BJ (cell line): ENCODE measurements at regions not wholly inside any gene's neighbourhood (a gene's known extent, or its start where the extent isn't known, plus 50 kb on each side); places are given as distances from the start of the nearest gene placed in this dataset.

Experiments
- CTCF ChIA-PET: fragments of 350-600 bp; formaldehyde crosslinking; extraction: SDS; loops from one replicate; lab custom pipeline; 2021; ENCODE audit warnings: antibody characterized with exemption, inconsistent platforms; lab: Yijun Ruan, JAX
- POLR2A ChIA-PET: fragments of 300-600 bp; sonication (Branson Sonifier 250); formaldehyde crosslinking; extraction: SDS; loops from one replicate; lab custom pipeline; 2021; ENCODE audit warnings: antibody characterized with exemption; lab: Charles Lee
- DNase-seq: peaks from one replicate; pipeline ENCODE4 v3.0.0-alpha.2; 2011; ENCODE audit warnings: low read depth
- H3K27me3 ChIP-seq: 2 replicates; pipeline ENCODE4 v1.6.0; 2011; ENCODE audit warnings: low read length; ENCODE audit not compliant: control insufficient read depth, insufficient read depth
- H3K36me3 ChIP-seq: 2 replicates; pipeline ENCODE4 v1.5.1; 2011; ENCODE audit warnings: low read length; ENCODE audit not compliant: control insufficient read depth, insufficient read depth
- H3K4me3 ChIP-seq: 2 replicates; pipeline ENCODE4 v1.5.1; 2011; ENCODE audit warnings: low read depth, mild to moderate bottlenecking, control low read depth, low read length
- TF ChIP-seq, protein P1 (sequence below): IDR thresholded peaks from 2 replicates; pipeline ENCODE4 v1.5.1; 2011; ENCODE audit warnings: low read depth, mild to moderate bottlenecking, control low read depth, inconsistent platforms, low read length, moderate library complexity; ENCODE audit not compliant: insufficient read depth

DNA sequence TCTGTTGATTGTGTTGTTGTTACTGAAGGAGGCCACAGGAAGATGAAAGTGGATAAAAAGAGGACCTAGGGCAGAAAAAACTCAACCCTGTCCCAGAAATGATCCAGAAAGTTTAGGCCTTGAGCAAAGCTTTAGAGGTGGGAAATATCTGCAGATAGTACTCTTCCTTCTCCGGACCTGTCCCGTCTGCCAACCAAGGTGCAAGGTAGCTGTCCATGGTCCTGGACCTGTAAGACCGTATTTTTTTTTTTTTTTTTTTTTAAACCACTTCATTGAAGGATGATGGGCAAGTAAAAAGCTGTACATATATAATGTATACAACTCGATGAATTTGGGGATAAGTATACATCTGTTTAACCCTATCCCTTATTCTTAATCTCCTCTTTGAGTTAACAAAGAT lies 225.9 kb downstream of the OLFM4 start:
- no peak for DNase-seq
- no peaks in the 10 kb centered on the region for H3K27me3 ChIP-seq
- ChIA-PET POLR2A (no interaction called here), CTCF (interaction anchor here (0.8 kb wide), 1 partner anchor 10 kb away, joined by 3 read pairs; no protein-coding TSS in a partner anchor)
- TF ChIP-seq, protein P1, sequence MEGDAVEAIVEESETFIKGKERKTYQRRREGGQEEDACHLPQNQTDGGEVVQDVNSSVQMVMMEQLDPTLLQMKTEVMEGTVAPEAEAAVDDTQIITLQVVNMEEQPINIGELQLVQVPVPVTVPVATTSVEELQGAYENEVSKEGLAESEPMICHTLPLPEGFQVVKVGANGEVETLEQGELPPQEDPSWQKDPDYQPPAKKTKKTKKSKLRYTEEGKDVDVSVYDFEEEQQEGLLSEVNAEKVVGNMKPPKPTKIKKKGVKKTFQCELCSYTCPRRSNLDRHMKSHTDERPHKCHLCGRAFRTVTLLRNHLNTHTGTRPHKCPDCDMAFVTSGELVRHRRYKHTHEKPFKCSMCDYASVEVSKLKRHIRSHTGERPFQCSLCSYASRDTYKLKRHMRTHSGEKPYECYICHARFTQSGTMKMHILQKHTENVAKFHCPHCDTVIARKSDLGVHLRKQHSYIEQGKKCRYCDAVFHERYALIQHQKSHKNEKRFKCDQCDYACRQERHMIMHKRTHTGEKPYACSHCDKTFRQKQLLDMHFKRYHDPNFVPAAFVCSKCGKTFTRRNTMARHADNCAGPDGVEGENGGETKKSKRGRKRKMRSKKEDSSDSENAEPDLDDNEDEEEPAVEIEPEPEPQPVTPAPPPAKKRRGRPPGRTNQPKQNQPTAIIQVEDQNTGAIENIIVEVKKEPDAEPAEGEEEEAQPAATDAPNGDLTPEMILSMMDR = no peak
- no peak overlapping the region for H3K4me3 ChIP-seq
- no peaks in the 10 kb centered on the region for H3K36me3 ChIP-seq

GRCh38 chr13:53255795-53256194 lies 227.2 kb downstream of the OLFM4 start:
- no peak for DNase-seq
- CTCF ChIA-PET = no interaction called here
- no peaks in the 10 kb centered on the region for H3K27me3 ChIP-seq
- H3K36me3 ChIP-seq = no peaks in the 10 kb centered on the region
- no peak overlapping the region for H3K4me3 ChIP-seq
- POLR2A ChIA-PET = no interaction called here
- TF ChIP-seq, protein P1 = no peak

DNA sequence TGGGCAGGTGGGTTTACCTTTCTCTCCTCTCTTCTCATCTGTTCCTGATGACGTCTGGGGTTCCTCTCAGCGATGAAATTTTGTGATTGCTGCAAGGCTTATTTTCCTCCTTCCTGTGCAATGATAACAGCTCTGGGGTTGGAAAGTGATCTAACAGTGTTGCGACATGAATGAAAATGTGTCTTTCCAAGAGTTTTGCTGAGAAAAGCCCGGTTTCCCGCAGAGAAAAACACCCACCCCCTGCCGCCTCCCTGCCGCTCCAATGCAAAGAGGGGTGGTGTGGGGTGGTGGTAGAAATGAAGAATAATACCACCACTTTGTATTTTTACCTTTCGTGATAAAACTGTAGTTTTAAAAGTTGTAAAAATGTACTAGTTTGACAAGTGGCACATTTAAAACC lies 232.0 kb downstream of the OLFM4 start:
- ChIA-PET POLR2A (no interaction called here), CTCF (interaction anchor here (3.5 kb wide), 1 partner anchor 10 kb away, joined by 17 read pairs; no protein-coding TSS in a partner anchor)
- H3K36me3 ChIP-seq = no peaks in the 10 kb centered on the region
- no peaks in the 10 kb centered on the region for H3K27me3 ChIP-seq
- H3K4me3 ChIP-seq = no peak overlapping the region
- DNase-seq = no peak
- TF ChIP-seq, protein P1 = no peak

DNA sequence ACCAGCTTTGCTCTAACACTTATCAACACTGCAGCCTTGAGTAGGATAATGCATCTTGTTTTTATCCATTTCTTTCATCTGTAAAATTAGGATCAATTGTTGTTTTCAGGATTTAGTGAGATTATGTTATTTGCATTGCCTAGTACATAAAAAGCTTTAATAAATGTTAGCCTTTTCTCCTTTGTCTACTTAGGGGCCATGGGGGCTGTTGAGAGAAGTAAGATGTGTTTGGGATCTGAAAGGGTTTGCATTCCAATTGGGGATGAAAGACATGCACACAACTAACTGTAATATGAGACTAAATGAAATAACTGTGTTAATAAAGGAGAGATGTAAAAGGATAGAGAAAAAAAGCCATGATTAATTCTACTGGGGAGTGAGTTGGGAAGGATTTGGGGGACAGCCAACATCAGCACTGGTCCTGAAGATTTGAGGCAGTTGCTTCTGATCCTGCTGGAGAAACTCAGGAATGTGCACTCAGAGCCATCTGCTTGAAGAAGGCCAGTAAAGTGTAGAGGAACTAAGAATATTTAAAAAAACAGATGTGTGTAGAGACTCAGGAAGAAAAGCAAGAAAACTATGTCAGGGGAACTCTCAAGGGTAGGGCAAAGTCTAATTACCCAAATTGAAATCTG lies 236.3 kb downstream of the OLFM4 start:
- ChIA-PET CTCF (no interaction called here), POLR2A (no interaction called here)
- Histone ChIP-seq H3K4me3 (no peak overlapping the region), H3K36me3 (no peaks in the 10 kb centered on the region), H3K27me3 (no peaks in the 10 kb centered on the region)
- no peak for DNase-seq
- TF ChIP-seq, protein P1 = no peak

DNA sequence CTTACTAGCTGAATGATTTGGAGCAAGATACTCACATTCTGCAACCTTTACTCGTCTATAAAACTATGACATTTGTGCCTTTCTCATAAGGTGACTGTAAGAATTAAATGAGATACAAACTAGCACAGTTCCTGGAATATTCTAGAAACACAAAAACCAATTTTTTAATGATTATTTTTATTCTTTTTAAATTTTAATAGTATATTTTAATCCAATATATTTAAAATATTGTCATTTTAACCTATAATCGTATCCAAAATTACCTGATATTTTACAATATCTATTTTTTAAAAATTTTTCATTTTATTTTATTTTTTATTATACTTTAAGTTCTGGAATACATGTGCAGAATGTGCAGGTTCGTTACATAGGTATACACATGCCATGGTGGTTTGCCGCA lies 238.1 kb downstream of the OLFM4 start:
- no peaks in the 10 kb centered on the region for H3K36me3 ChIP-seq
- CTCF ChIA-PET = no interaction called here
- POLR2A ChIA-PET = no interaction called here
- no peak overlapping the region for H3K4me3 ChIP-seq
- no peaks in the 10 kb centered on the region for H3K27me3 ChIP-seq
- TF ChIP-seq, protein P1 = no peak
- DNase-seq = no peak
